HepG2 (cell line): ENCODE measurements at regions not wholly inside any gene's neighbourhood (a gene's known extent, or its start where the extent isn't known, plus 50 kb on each side); places are given as distances from the start of the nearest gene placed in this dataset.
A peak's percentile ranks its signal among the peaks of the same experiment; 100 is the strongest.

Source experiments
- ATAC-seq: fragments of 200-7000 bp; cut with Tn5 transposase; 3 replicates; pipeline ENCODE4 v1.9.1; 2020; ENCODE audit warnings: mild to moderate bottlenecking, moderate library complexity
- BruUV-seq: library from RNA; stranded (reverse); fragments of 400-500 nt; replicated peaks from 2 replicates; lab custom pipeline; 2021; lab: Mats Ljungman, UMichigan
- CTCF ChIA-PET: fragments of 300-600 bp; formaldehyde crosslinking; extraction: SDS; loops from one replicate; lab custom pipeline; 2021; ENCODE audit warnings: low total read pairs, inconsistent platforms, low intra/inter-chr PET ratio; lab: Yijun Ruan, JAX
- POLR2A ChIA-PET: fragments of 350-600 bp; sonication (Branson Sonifier 250); formaldehyde crosslinking; loops from one replicate; lab custom pipeline; 2020; ENCODE audit warnings: antibody characterized with exemption, inconsistent platforms; lab: Yijun Ruan, JAX
- DNase-seq: peaks from one replicate; pipeline ENCODE4 v3.0.0-alpha.2; 2015; ENCODE audit warnings: low spot score
- FAIRE-seq: peaks from 3 replicates; lab custom pipeline; 2011; peaks lifted over from hg19 to GRCh38; lab: Jason Lieb, UNC
- H2AFZ ChIP-seq: one replicate; pipeline ENCODE4 v1.6.1; 2011; ENCODE audit warnings: low read length, inconsistent platforms
- H3K27ac ChIP-seq: fragments of 300-600 bp; 3 replicates; pipeline ENCODE4 v1.8.0; 2011; ENCODE audit warnings: mixed run types, mild to moderate bottlenecking, mixed read lengths, low read length, inconsistent platforms; ENCODE audit not compliant: insufficient read depth; ENCODE audit errors: extremely low read length
- H3K27me3 ChIP-seq, 2 experiments: fragments of 200-600 bp in 1 of 2; 2 replicates in 1 of 2; 3 replicates in 1 of 2; pipeline versions ENCODE4 v1.6.0 to v1.8.0; 2011; ENCODE audit warnings: low read length in 2 of 2, mild to moderate bottlenecking in 2 of 2, moderate library complexity in 2 of 2, inconsistent platforms in 1 of 2; ENCODE audit not compliant: insufficient read depth in 2 of 2, control insufficient read depth in 1 of 2
- H3K36me3 ChIP-seq, 2 experiments: fragments of 200-600 bp in 1 of 2; replicated peaks in 1 of 2; 2 replicates in 1 of 2; 3 replicates in 1 of 2; pipeline versions ENCODE4 v1.5.1 to v1.8.0; 2011; ENCODE audit warnings: low read length in 2 of 2, inconsistent platforms in 1 of 2; ENCODE audit not compliant: insufficient read depth in 2 of 2, control insufficient read depth in 1 of 2
- H3K4me1 ChIP-seq: 2 replicates; pipeline ENCODE4 v1.5.1; 2012; ENCODE audit warnings: low read length, inconsistent platforms; ENCODE audit not compliant: insufficient read depth
- H3K4me2 ChIP-seq: 2 replicates; pipeline ENCODE4 v1.6.0; 2011; ENCODE audit warnings: low read depth, low read length, inconsistent platforms
- H3K4me3 ChIP-seq, 3 experiments: fragments of 200-600 bp in 1 of 3; sonication (generic), shearing (Covaris generic) in 1 of 3; replicated peaks in 1 of 3; 2 replicates each; pipeline ENCODE4 v1.5.1; 2011 to 2016; ENCODE audit warnings: low read length in 3 of 3, inconsistent platforms in 2 of 3, low read depth in 2 of 3, mild to moderate bottlenecking in 2 of 3, control low read depth in 1 of 3, mixed read lengths in 1 of 3; ENCODE audit not compliant: insufficient read depth in 1 of 3
- H3K79me2 ChIP-seq: one replicate; pipeline ENCODE4 v1.6.1; 2011; ENCODE audit warnings: low read length, inconsistent platforms; ENCODE audit not compliant: insufficient read depth
- H3K9ac ChIP-seq: 2 replicates; pipeline ENCODE4 v1.6.0; 2011; ENCODE audit warnings: mild to moderate bottlenecking, low read depth, low read length, inconsistent platforms; ENCODE audit not compliant: insufficient read depth
- H3K9me3 ChIP-seq: 2 replicates; pipeline ENCODE4 v1.5.1; 2012; ENCODE audit warnings: mild to moderate bottlenecking, low read length
- H4K20me1 ChIP-seq: 2 replicates; pipeline ENCODE4 v1.6.0; 2011; ENCODE audit warnings: inconsistent platforms, mild to moderate bottlenecking, low read length, moderate library complexity; ENCODE audit not compliant: insufficient read depth
- E2F1 ChIP-seq: sonication (generic); formaldehyde crosslinking; IDR thresholded peaks from 2 replicates; pipeline ENCODE4 v1.5.0; 2020; ENCODE audit warnings: missing genetic modification reagents
- HDAC1 ChIP-seq: sonication (generic); formaldehyde crosslinking; IDR thresholded peaks from 2 replicates; pipeline ENCODE4 v1.5.1; 2020; ENCODE audit warnings: mild to moderate bottlenecking, missing genetic modification reagents
- KDM6A ChIP-seq: IDR thresholded peaks from 2 replicates; pipeline ENCODE4 v1.6.1; 2016; ENCODE audit warnings: low read depth
- MAFF ChIP-seq: IDR thresholded peaks from 2 replicates; pipeline ENCODE4 v1.6.1; 2011; ENCODE audit warnings: low read depth, low read length, improper control_type of control experiment
- MAFG ChIP-seq: sonication (generic); formaldehyde crosslinking; IDR thresholded peaks from 2 replicates; pipeline ENCODE4 v1.5.1; 2020; ENCODE audit warnings: mild to moderate bottlenecking, missing genetic modification reagents
- MAFK ChIP-seq, 2 experiments: IDR thresholded peaks in 1 of 2; conservative IDR thresholded peaks in 1 of 2; 2 replicates each; pipeline ENCODE4 v1.6.1; 2011; ENCODE audit warnings: improper control_type of control experiment in 2 of 2, low read length in 2 of 2
- PAX8 ChIP-seq: sonication (generic); formaldehyde crosslinking; IDR thresholded peaks from 2 replicates; pipeline ENCODE4 v1.8.0; 2022; ENCODE audit warnings: mild to moderate bottlenecking, missing genetic modification reagents, borderline replicate concordance
- RFXANK ChIP-seq: IDR thresholded peaks from 2 replicates; pipeline ENCODE4 v1.6.1; 2016
- RFXAP ChIP-seq: sonication (generic); formaldehyde crosslinking; IDR thresholded peaks from 2 replicates; pipeline ENCODE4 v1.4.0; 2020; ENCODE audit warnings: missing genetic modification reagents, borderline replicate concordance
- TSC22D2 ChIP-seq: sonication (generic); formaldehyde crosslinking; IDR thresholded peaks from 2 replicates; pipeline ENCODE4 v1.5.1; 2020; ENCODE audit warnings: missing genetic modification reagents, mild to moderate bottlenecking, borderline replicate concordance
- ZNF138 ChIP-seq: sonication (generic); formaldehyde crosslinking; IDR thresholded peaks from 2 replicates; pipeline ENCODE4 v1.5.0; 2020; ENCODE audit warnings: mild to moderate bottlenecking, low read depth, missing genetic modification reagents
- ZNF256 ChIP-seq: sonication (generic); formaldehyde crosslinking; conservative IDR thresholded peaks from 2 replicates; pipeline ENCODE4 v1.4.0; 2020; ENCODE audit warnings: missing genetic modification reagents
- ZNF484 ChIP-seq: sonication (generic); formaldehyde crosslinking; IDR thresholded peaks from 2 replicates; pipeline ENCODE4 v1.5.1; 2020; ENCODE audit warnings: mild to moderate bottlenecking, low read depth, missing genetic modification reagents, borderline replicate concordance
- ZNF512B ChIP-seq: sonication (generic); formaldehyde crosslinking; IDR thresholded peaks from 2 replicates; pipeline ENCODE4 v1.5.1; 2020; ENCODE audit warnings: missing genetic modification reagents, mild to moderate bottlenecking, borderline replicate concordance
- WGBS: methylation state at CpG from one replicate; pipeline ENCODE4 v1.1.6; 2017; ENCODE audit warnings: low lambda C conversion rate; 5-methylcytosine and 5-hydroxymethylcytosine counted together
- in situ Hi-C: cut with HindIII; loops from 2 replicates; pipeline ENCODE4 v1.10.0; 2017; ENCODE audit warnings: low pct_unique_long_range_greater_than_20kb; ENCODE audit not compliant: extremely low pct_ligation_motif_present
- intact Hi-C: fragments of 100-400 bp; cut with micrococcal nuclease; formaldehyde crosslinking; loops from one replicate; pipeline ENCODE4 v1.10.0; 2022; ENCODE audit not compliant: unreplicated experiment
- TF ChIP-seq, protein P1 (sequence below): sonication (generic); formaldehyde crosslinking; IDR thresholded peaks from 2 replicates; pipeline ENCODE4 v1.9.0; 2021; ENCODE audit warnings: missing genetic modification reagents, mild to moderate bottlenecking, borderline replicate concordance

GRCh38 chr10:44437840-44438511 lies 53.1 kb upstream of the CXCL12 start:
- in situ Hi-C loops = no loop called here
- no peak overlapping the region for H3K4me3 ChIP-seq
- FAIRE-seq (no peak), DNase-seq (no peak)
- intact Hi-C loops = no loop called here
- H3K9me3 ChIP-seq = no peaks in the 10 kb centered on the region; the same call in 1 of the 2 replicates
- no peaks in the 10 kb centered on the region for H3K4me1 ChIP-seq
- H4K20me1 ChIP-seq = no peaks in the 10 kb centered on the region
- ChIA-PET POLR2A (no interaction called here), CTCF (no interaction called here)
- BruUV-seq = no TSS peak
- H3K9ac ChIP-seq = no peak overlapping the region
- H3K4me2 ChIP-seq = no peak overlapping the region
- WGBS = 23% methylated on average over 4 of the region's 4 CpGs
- no peaks in the 10 kb centered on the region for H3K79me2 ChIP-seq
- H3K27me3 ChIP-seq = no peaks in the 10 kb centered on the region
- TF ChIP-seq PAX8 (CRISPR knock-in tag) (no peak), KDM6A (no peak), HDAC1 (CRISPR knock-in tag) (no peak), ZNF138 (CRISPR knock-in tag) (no peak), MAFG (no peak), RFXAP (CRISPR knock-in tag) (no peak), ZNF512B (no peak), MAFF (peak; percentile 86), TSC22D2 (CRISPR knock-in tag) (no peak), RFXANK (no peak), ZNF484 (no peak), MAFK (conservative IDR thresholded peaks at IDR 0.05 in 1 of 2, IDR thresholded peaks at IDR 0.05 in 1 of 2; ENCODE audit: low read length in 2 of 2) (peak; percentile 84 to 92), ZNF256 (no peak), E2F1 (CRISPR knock-in tag) (no peak)
- TF ChIP-seq, protein P1, sequence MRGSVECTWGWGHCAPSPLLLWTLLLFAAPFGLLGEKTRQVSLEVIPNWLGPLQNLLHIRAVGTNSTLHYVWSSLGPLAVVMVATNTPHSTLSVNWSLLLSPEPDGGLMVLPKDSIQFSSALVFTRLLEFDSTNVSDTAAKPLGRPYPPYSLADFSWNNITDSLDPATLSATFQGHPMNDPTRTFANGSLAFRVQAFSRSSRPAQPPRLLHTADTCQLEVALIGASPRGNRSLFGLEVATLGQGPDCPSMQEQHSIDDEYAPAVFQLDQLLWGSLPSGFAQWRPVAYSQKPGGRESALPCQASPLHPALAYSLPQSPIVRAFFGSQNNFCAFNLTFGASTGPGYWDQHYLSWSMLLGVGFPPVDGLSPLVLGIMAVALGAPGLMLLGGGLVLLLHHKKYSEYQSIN (CRISPR knock-in tag) = no peak
- TF ChIP-seq, all 625 proteins: peak for 2
- ATAC-seq = no peak
- Histone ChIP-seq H2AFZ (no peak overlapping the region), H3K27ac (no peak overlapping the region), H3K36me3 (no peaks in the 10 kb centered on the region)
